ENCODE measurements at regions not wholly inside any gene's neighbourhood (a gene's known extent, or its start where the extent isn't known, plus 50 kb on each side); places are given as distances from the start of the nearest gene placed in this dataset.

DNA sequence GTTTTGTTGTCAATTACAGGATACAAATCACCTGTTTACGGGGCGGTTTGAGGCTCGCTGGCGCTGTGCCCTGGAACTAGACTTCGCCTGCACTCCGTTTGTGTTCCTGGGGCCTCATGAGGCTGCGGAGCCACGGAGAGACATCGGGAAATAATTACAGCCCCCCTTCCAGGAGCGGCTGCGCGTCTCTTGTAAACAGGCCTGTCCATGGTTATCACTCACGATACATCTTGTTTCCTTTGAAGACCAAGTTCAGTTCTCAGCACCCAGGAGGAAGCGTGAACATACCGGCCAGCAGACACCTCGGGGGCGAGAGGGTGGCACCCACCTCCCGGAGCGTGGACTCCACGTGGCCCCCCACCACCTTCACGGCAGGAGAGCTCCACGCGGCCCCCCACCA is 297.1 kb upstream of the IRX4 start:
- Histone ChIP-seq H3K27ac (ENCODE audit: low read depth, low read length) (no peak overlapping the region), H3K9ac (ENCODE audit: low read length) (no peak overlapping the region), H4K20me1 (ENCODE audit: low read depth, low read length) (no peaks in the 10 kb centered on the region), H3K9me3 (ENCODE audit: insufficient read depth, low read length) (no peaks in the 10 kb centered on the region), H3K36me3 (ENCODE audit: low read length) (no peaks in the 10 kb centered on the region), H2AFZ (ENCODE audit: low read depth, low read length, severe bottlenecking) (no peak overlapping the region), H3K4me2 (ENCODE audit: low read depth, low read length, poor library complexity, severe bottlenecking) (no peak overlapping the region), H3F3A (ENCODE audit: insufficient read depth) (no peaks in the 10 kb centered on the region), H3K79me2 (ENCODE audit: insufficient read depth, low read length) (no peaks in the 10 kb centered on the region), H3K9me2 (replicated peaks; ENCODE audit: insufficient read depth, low read length) (no peaks in the 10 kb centered on the region), H3K27me3 (ENCODE audit: low read length) (no peaks in the 10 kb centered on the region), H3K4me3 (ENCODE audit: insufficient read depth, low read length, poor library complexity, severe bottlenecking) (no peak overlapping the region)
- no peak for TF ChIP-seq EZH2phosphoT487 (conservative IDR thresholded peaks at IDR 0.05; ENCODE audit: low read length)

GRCh38 chr5:2178528-2178927 is 295.8 kb upstream of the IRX4 start:
- H3K27me3 ChIP-seq (ENCODE audit: low read length) = no peaks in the 10 kb centered on the region
- no peaks in the 10 kb centered on the region for H4K20me1 ChIP-seq (ENCODE audit: low read depth, low read length)
- H3K9me3 ChIP-seq (ENCODE audit: insufficient read depth, low read length) = no peaks in the 10 kb centered on the region
- H3K4me2 ChIP-seq (ENCODE audit: low read depth, low read length, poor library complexity, severe bottlenecking) = no peak overlapping the region
- H3K79me2 ChIP-seq (ENCODE audit: insufficient read depth, low read length) = no peaks in the 10 kb centered on the region
- TF ChIP-seq, protein P1, sequence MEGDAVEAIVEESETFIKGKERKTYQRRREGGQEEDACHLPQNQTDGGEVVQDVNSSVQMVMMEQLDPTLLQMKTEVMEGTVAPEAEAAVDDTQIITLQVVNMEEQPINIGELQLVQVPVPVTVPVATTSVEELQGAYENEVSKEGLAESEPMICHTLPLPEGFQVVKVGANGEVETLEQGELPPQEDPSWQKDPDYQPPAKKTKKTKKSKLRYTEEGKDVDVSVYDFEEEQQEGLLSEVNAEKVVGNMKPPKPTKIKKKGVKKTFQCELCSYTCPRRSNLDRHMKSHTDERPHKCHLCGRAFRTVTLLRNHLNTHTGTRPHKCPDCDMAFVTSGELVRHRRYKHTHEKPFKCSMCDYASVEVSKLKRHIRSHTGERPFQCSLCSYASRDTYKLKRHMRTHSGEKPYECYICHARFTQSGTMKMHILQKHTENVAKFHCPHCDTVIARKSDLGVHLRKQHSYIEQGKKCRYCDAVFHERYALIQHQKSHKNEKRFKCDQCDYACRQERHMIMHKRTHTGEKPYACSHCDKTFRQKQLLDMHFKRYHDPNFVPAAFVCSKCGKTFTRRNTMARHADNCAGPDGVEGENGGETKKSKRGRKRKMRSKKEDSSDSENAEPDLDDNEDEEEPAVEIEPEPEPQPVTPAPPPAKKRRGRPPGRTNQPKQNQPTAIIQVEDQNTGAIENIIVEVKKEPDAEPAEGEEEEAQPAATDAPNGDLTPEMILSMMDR (IDR thresholded peaks at IDR 0.05; ENCODE audit: insufficient read depth, low read length, poor library complexity, severe bottlenecking) = no peak
- no peak for TF ChIP-seq EZH2phosphoT487 (conservative IDR thresholded peaks at IDR 0.05; ENCODE audit: low read length)
- no peaks in the 10 kb centered on the region for H3K36me3 ChIP-seq (ENCODE audit: low read length)
- H3F3A ChIP-seq (ENCODE audit: insufficient read depth) = no peaks in the 10 kb centered on the region
- H3K27ac ChIP-seq (ENCODE audit: low read depth, low read length) = no peak overlapping the region
- no peak overlapping the region for H3K9ac ChIP-seq (ENCODE audit: low read length)
- H2AFZ ChIP-seq (ENCODE audit: low read depth, low read length, severe bottlenecking) = no peak overlapping the region
- no peaks in the 10 kb centered on the region for H3K9me2 ChIP-seq (replicated peaks; ENCODE audit: insufficient read depth, low read length)
- no peak overlapping the region for H3K4me3 ChIP-seq (ENCODE audit: insufficient read depth, low read length, poor library complexity, severe bottlenecking)

DNA sequence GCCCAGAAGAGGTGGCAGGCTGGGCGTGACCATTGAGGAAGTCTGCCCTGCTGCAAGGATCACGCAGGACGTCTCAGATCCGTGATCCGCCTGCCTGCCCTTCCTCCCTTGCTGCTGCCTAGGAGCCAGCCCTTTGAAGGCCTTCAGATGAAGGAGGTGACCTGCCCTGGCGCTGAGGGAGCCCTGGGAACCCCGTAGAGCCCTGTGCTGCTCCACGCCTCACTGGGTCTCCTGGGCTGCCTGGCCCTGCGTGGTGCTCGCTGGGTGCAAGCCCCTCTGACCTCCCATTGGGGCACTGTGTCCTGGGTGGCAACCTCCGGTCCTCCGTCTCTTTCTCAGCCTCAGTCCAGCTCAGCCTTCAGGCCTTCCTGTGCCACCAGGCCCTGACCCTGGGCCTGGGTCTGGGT is 295.3 kb upstream of the IRX4 start:
- no peaks in the 10 kb centered on the region for H3K79me2 ChIP-seq (ENCODE audit: insufficient read depth, low read length)
- no peak overlapping the region for H2AFZ ChIP-seq (ENCODE audit: low read depth, low read length, severe bottlenecking)
- H3K36me3 ChIP-seq (ENCODE audit: low read length) = no peaks in the 10 kb centered on the region
- no peak overlapping the region for H3K9ac ChIP-seq (ENCODE audit: low read length)
- H3K4me3 ChIP-seq (ENCODE audit: insufficient read depth, low read length, poor library complexity, severe bottlenecking) = no peak overlapping the region
- H3K4me2 ChIP-seq (ENCODE audit: low read depth, low read length, poor library complexity, severe bottlenecking) = no peak overlapping the region
- H3F3A ChIP-seq (ENCODE audit: insufficient read depth) = no peaks in the 10 kb centered on the region
- no peak overlapping the region for H3K27ac ChIP-seq (ENCODE audit: low read depth, low read length)
- no peaks in the 10 kb centered on the region for H3K9me2 ChIP-seq (replicated peaks; ENCODE audit: insufficient read depth, low read length)
- TF ChIP-seq, protein P1 (IDR thresholded peaks at IDR 0.05; ENCODE audit: insufficient read depth, low read length, poor library complexity, severe bottlenecking) = no peak
- no peak for TF ChIP-seq EZH2phosphoT487 (conservative IDR thresholded peaks at IDR 0.05; ENCODE audit: low read length)
- no peaks in the 10 kb centered on the region for H3K27me3 ChIP-seq (ENCODE audit: low read length)
- H3K9me3 ChIP-seq (ENCODE audit: insufficient read depth, low read length) = no peaks in the 10 kb centered on the region
- H4K20me1 ChIP-seq (ENCODE audit: low read depth, low read length) = no peaks in the 10 kb centered on the region

DNA sequence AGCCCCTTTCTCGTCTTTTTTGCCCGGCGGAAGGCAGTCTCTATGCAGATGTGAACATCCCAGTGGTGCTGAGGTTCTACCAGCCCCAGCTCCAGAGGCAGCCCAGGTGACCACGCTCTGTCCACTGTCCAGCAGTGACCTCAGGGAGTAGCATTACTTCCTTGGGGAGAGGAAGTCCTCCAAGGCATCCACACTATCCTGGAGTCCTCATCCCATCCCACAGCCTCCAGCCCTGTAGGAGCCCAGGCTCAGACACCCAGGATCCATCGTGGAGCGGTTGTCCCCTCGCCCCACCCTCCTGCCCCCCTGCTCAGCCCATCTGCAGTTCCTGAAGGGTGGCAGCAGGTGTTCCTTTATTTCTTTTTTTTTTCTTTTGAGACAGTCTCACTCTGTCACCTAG is 294.5 kb upstream of the IRX4 start:
- no peak overlapping the region for H3K4me2 ChIP-seq (ENCODE audit: low read depth, low read length, poor library complexity, severe bottlenecking)
- H3K27me3 ChIP-seq (ENCODE audit: low read length) = no peaks in the 10 kb centered on the region
- H3K36me3 ChIP-seq (ENCODE audit: low read length) = no peaks in the 10 kb centered on the region
- no peaks in the 10 kb centered on the region for H3K79me2 ChIP-seq (ENCODE audit: insufficient read depth, low read length)
- no peak overlapping the region for H3K27ac ChIP-seq (ENCODE audit: low read depth, low read length)
- no peaks in the 10 kb centered on the region for H3K9me2 ChIP-seq (replicated peaks; ENCODE audit: insufficient read depth, low read length)
- no peaks in the 10 kb centered on the region for H3K9me3 ChIP-seq (ENCODE audit: insufficient read depth, low read length)
- no peak overlapping the region for H2AFZ ChIP-seq (ENCODE audit: low read depth, low read length, severe bottlenecking)
- H3K4me3 ChIP-seq (ENCODE audit: insufficient read depth, low read length, poor library complexity, severe bottlenecking) = no peak overlapping the region
- H4K20me1 ChIP-seq (ENCODE audit: low read depth, low read length) = no peaks in the 10 kb centered on the region
- no peaks in the 10 kb centered on the region for H3F3A ChIP-seq (ENCODE audit: insufficient read depth)
- TF ChIP-seq, protein P1 (IDR thresholded peaks at IDR 0.05; ENCODE audit: insufficient read depth, low read length, poor library complexity, severe bottlenecking) = no peak
- no peak for TF ChIP-seq EZH2phosphoT487 (conservative IDR thresholded peaks at IDR 0.05; ENCODE audit: low read length)
- no peak overlapping the region for H3K9ac ChIP-seq (ENCODE audit: low read length)
